ENCODE measurements at regions not wholly inside any gene's neighbourhood (a gene's known extent, or its start where the extent isn't known, plus 50 kb on each side); places are given as distances from the start of the nearest gene placed in this dataset.

GRCh38 chr5:23007236-23007635 lies 154.1 kb upstream of the CDH12 start:
- no peaks in the 10 kb centered on the region for H3K4me1 ChIP-seq (replicated peaks)
- H3K36me3 ChIP-seq = no peaks in the 10 kb centered on the region
- no peak for DNase-seq (ENCODE audit: low spot score)
- intact Hi-C loops (cut with DNase I) = no loop called here
- no peak overlapping the region for H3K4me3 ChIP-seq
- no peaks in the 10 kb centered on the region for H3K9me3 ChIP-seq
- H3K27me3 ChIP-seq (replicated peaks; ENCODE audit: insufficient read depth) = no peaks in the 10 kb centered on the region
- no peak overlapping the region for H3K27ac ChIP-seq
- 46% methylated on average over 1 of the region's 1 CpG for WGBS
- TF ChIP-seq CTCF (IDR thresholded peaks at IDR 0.05) (no peak), POLR2A (IDR thresholded peaks at IDR 0.05) (no peak), POLR2AphosphoS5 (IDR thresholded peaks at IDR 0.05) (no peak)

GRCh38 chr5:23001120-23001519 lies 148.0 kb upstream of the CDH12 start:
- WGBS = 94% methylated on average over 3 of the region's 3 CpGs
- Histone ChIP-seq H3K27me3 (replicated peaks; ENCODE audit: insufficient read depth) (no peaks in the 10 kb centered on the region), H3K36me3 (no peaks in the 10 kb centered on the region), H3K4me3 (no peak overlapping the region), H3K27ac (no peak overlapping the region), H3K4me1 (replicated peaks) (no peaks in the 10 kb centered on the region), H3K9me3 (no peaks in the 10 kb centered on the region)
- intact Hi-C loops (cut with DNase I) = no loop called here
- DNase-seq (ENCODE audit: low spot score) = no peak
- no peak for TF ChIP-seq CTCF (IDR thresholded peaks at IDR 0.05)
- no peak for TF ChIP-seq POLR2AphosphoS5 (IDR thresholded peaks at IDR 0.05)
- no peak for TF ChIP-seq POLR2A (IDR thresholded peaks at IDR 0.05)

GRCh38 chr5:22998774-22999173 lies 145.6 kb upstream of the CDH12 start:
- Histone ChIP-seq H3K4me1 (replicated peaks) (no peaks in the 10 kb centered on the region), H3K27ac (no peak overlapping the region), H3K9me3 (no peaks in the 10 kb centered on the region), H3K36me3 (no peaks in the 10 kb centered on the region), H3K27me3 (replicated peaks; ENCODE audit: insufficient read depth) (no peaks in the 10 kb centered on the region), H3K4me3 (no peak overlapping the region)
- TF ChIP-seq CTCF (IDR thresholded peaks at IDR 0.05) (no peak), POLR2AphosphoS5 (IDR thresholded peaks at IDR 0.05) (no peak), POLR2A (IDR thresholded peaks at IDR 0.05) (no peak)
- WGBS = 41% methylated on average over 1 of the region's 1 CpG
- no peak for DNase-seq (ENCODE audit: low spot score)
- intact Hi-C loops (cut with DNase I) = no loop called here

GRCh38 chr5:22998362-22998761 lies 145.2 kb upstream of the CDH12 start:
- no peak for TF ChIP-seq POLR2AphosphoS5 (IDR thresholded peaks at IDR 0.05)
- no peak for TF ChIP-seq CTCF (IDR thresholded peaks at IDR 0.05)
- TF ChIP-seq POLR2A (IDR thresholded peaks at IDR 0.05) = no peak
- no peak for DNase-seq (ENCODE audit: low spot score)
- Histone ChIP-seq H3K9me3 (no peaks in the 10 kb centered on the region), H3K4me1 (replicated peaks) (no peaks in the 10 kb centered on the region), H3K27ac (no peak overlapping the region), H3K4me3 (no peak overlapping the region), H3K27me3 (replicated peaks; ENCODE audit: insufficient read depth) (no peaks in the 10 kb centered on the region), H3K36me3 (no peaks in the 10 kb centered on the region)
- intact Hi-C loops (cut with DNase I) = no loop called here

GRCh38 chr5:22988937-22989336 lies 135.8 kb upstream of the CDH12 start:
- intact Hi-C loops (cut with DNase I) = no loop called here
- no peak overlapping the region for H3K27ac ChIP-seq
- H3K9me3 ChIP-seq = no peaks in the 10 kb centered on the region
- no peak for DNase-seq (ENCODE audit: low spot score)
- TF ChIP-seq POLR2AphosphoS5 (IDR thresholded peaks at IDR 0.05) (no peak), CTCF (IDR thresholded peaks at IDR 0.05) (no peak), POLR2A (IDR thresholded peaks at IDR 0.05) (no peak)
- no peaks in the 10 kb centered on the region for H3K27me3 ChIP-seq (replicated peaks; ENCODE audit: insufficient read depth)
- no peaks in the 10 kb centered on the region for H3K4me1 ChIP-seq (replicated peaks)
- H3K36me3 ChIP-seq = no peaks in the 10 kb centered on the region
- WGBS = 85% methylated on average over 6 of the region's 6 CpGs
- H3K4me3 ChIP-seq = no peak overlapping the region

Measured in prostate gland (tissue), 2 donors.